CD4-positive, alpha-beta T cell (primary cell): ENCODE measurements at regions not wholly inside any gene's neighbourhood (a gene's known extent, or its start where the extent isn't known, plus 50 kb on each side); places are given as distances from the start of the nearest gene placed in this dataset.

ENCODE experiments used
- ATAC-seq: fragments of 200-7000 bp; cut with Tn5 transposase; one replicate; pipeline ENCODE4 v1.10.0; 2022; ENCODE audit warnings: mild to moderate bottlenecking; ENCODE audit not compliant: poor library complexity
- CTCF ChIA-PET: fragments of 350-600 bp; sonication (Branson Sonifier 250); formaldehyde crosslinking; loops from one replicate; lab custom pipeline; 2021; ENCODE audit warnings: antibody characterized with exemption, inconsistent platforms; lab: Charles Lee
- POLR2A ChIA-PET: fragments of 350-600 bp; sonication (Branson Sonifier 250); formaldehyde crosslinking; loops from one replicate; lab custom pipeline; 2021; ENCODE audit warnings: antibody characterized with exemption, inconsistent platforms; lab: Charles Lee
- DNase-seq, 14 experiments: peaks; one replicate each; pipeline ENCODE4 v3.0.0-alpha.2; 2013 to 2020; ENCODE audit warnings: mixed read lengths in 2 of 14
- H3K27ac ChIP-seq, 2 donors: one replicate each; pipeline versions ENCODE4 v1.5.1 to v1.7.0; 2013; ENCODE audit warnings: low read length in 2 of 2, low read depth in 1 of 2, mild to moderate bottlenecking in 1 of 2
- H3K27me3 ChIP-seq, 2 experiments: 1 replicate in 1 of 2; 2 replicates in 1 of 2; pipeline versions ENCODE4 v1.6.1 to v1.7.0; 2013; ENCODE audit warnings: low read length in 2 of 2, control low read depth in 1 of 2, mild to moderate bottlenecking in 1 of 2, moderate library complexity in 1 of 2; ENCODE audit not compliant: insufficient read depth in 2 of 2, control insufficient read depth in 1 of 2
- H3K36me3 ChIP-seq: one replicate; pipeline ENCODE4 v1.6.1; 2013; ENCODE audit warnings: low read length, control low read depth; ENCODE audit not compliant: insufficient read depth
- H3K4me1 ChIP-seq: one replicate; pipeline ENCODE4 v1.6.1; 2013; ENCODE audit warnings: low read length, control low read depth; ENCODE audit not compliant: insufficient read depth
- H3K4me3 ChIP-seq: one replicate; pipeline ENCODE4 v1.5.1; 2013; ENCODE audit warnings: mild to moderate bottlenecking, low read length, moderate library complexity
- H3K9me3 ChIP-seq, 2 experiments: 1 replicate in 1 of 2; 2 replicates in 1 of 2; pipeline versions ENCODE4 v1.6.1 to v1.7.0; 2013; ENCODE audit warnings: low read length in 2 of 2, mild to moderate bottlenecking in 2 of 2, control low read depth in 1 of 2, moderate library complexity in 1 of 2; ENCODE audit not compliant: control insufficient read depth in 1 of 2, insufficient read depth in 1 of 2
- H3K27ac Mint-ChIP-seq: one replicate; pipeline ENCODE4 v1.8.0; 2020; ENCODE audit warnings: mixed read lengths
- H3K27me3 Mint-ChIP-seq: one replicate; pipeline ENCODE4 v1.8.0; 2021; ENCODE audit warnings: mixed read lengths
- H3K36me3 Mint-ChIP-seq: one replicate; pipeline ENCODE4 v1.8.0; 2021; ENCODE audit warnings: low read depth, mixed read lengths
- H3K4me1 Mint-ChIP-seq: one replicate; pipeline ENCODE4 v1.8.0; 2021; ENCODE audit warnings: low read depth, mixed read lengths
- H3K4me3 Mint-ChIP-seq: one replicate; pipeline ENCODE4 v1.8.0; 2020; ENCODE audit warnings: mild to moderate bottlenecking, mixed read lengths
- H3K9me3 Mint-ChIP-seq: one replicate; pipeline ENCODE4 v1.8.0; 2020; ENCODE audit warnings: mixed read lengths
- CTCF ChIP-seq: fragments of 200-600 bp; IDR thresholded peaks from one replicate; pipeline ENCODE4 v1.8.0; 2022; ENCODE audit warnings: antibody characterized with exemption, mild to moderate bottlenecking
- intact Hi-C, 2 experiments: fragments of 100-400 bp; cut with DNase I in 1 of 2; cut with micrococcal nuclease in 1 of 2; formaldehyde crosslinking; loops; one replicate each; pipeline versions ENCODE4 v1.15.1 to v1.9.0; 2023 to 2025; cut with DNase I, micrococcal nuclease

DNA sequence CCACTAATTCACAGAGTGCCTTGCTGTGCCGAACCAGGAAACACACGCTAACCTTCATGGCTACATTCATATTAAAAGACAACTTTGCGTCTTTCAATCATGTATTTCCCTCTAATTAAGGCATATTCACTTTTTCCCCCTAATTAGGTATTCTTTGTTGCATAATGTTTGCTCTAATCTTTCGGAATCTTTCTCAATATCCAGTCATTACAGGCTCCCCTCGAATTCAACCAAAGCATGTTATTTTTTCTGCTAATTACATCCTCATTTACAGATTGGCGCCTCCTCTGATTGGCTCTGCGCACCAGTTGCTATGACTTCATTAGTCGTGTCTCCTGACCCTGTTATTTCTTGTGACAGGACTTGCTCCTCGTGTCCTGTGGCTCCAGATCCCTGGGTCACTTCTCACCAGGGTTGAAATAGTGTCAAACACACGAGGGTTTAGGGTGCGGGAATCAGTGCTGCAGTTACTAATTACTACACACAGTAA, 226.7 kb upstream of the TSHZ3 start:
- Mint-ChIP-seq H3K27ac (no peak overlapping the region), H3K9me3 (no peaks in the 10 kb centered on the region), H3K4me3 (no peak overlapping the region), H3K36me3 (no peaks in the 10 kb centered on the region), H3K4me1 (no peaks in the 10 kb centered on the region), H3K27me3 (no peaks in the 10 kb centered on the region)
- Histone ChIP-seq H3K27ac (no peak overlapping the region), H3K4me3 (no peak overlapping the region), H3K27me3 (peaks cover 3 to 4% of the 10 kb centered on the region in 2 experiments), H3K9me3 (no peaks in the 10 kb centered on the region), H3K4me1 (no peaks in the 10 kb centered on the region), H3K36me3 (no peaks in the 10 kb centered on the region)
- DNase-seq = no peak
- POLR2A ChIA-PET = no interaction called here
- CTCF ChIA-PET = no interaction called here
- TF ChIP-seq CTCF = no peak
- no peak for ATAC-seq
- intact Hi-C loops = no loop called here

DNA sequence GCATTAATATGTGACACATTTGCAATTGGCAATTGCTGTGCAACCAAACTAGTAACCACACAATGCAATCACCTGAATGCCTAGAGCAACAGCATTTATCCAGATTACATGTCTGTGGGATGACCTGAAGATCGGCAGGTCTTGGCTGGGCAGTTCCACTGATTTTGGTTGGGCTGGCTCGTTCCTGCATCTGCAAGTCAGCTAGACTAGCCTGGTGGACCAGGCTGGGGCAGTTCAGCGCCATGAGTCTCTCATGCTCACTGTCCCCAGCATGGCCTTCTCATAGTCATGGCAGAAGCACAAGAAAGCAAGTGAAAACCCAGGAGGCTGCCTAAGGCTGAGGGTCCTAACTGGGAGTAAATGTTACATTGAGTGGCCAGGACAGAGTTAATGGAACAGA, 229.1 kb upstream of the TSHZ3 start:
- ChIA-PET CTCF (no interaction called here), POLR2A (no interaction called here)
- Histone ChIP-seq H3K27ac (no peak overlapping the region), H3K36me3 (no peaks in the 10 kb centered on the region), H3K4me3 (no peak overlapping the region), H3K27me3 (peaks cover 0 to 3% of the 10 kb centered on the region in 2 experiments), H3K4me1 (no peaks in the 10 kb centered on the region), H3K9me3 (peaks cover 0 to 3% of the 10 kb centered on the region in 2 experiments)
- Mint-ChIP-seq H3K27ac (no peak overlapping the region), H3K9me3 (no peaks in the 10 kb centered on the region), H3K4me1 (no peaks in the 10 kb centered on the region), H3K36me3 (no peaks in the 10 kb centered on the region), H3K4me3 (no peak overlapping the region), H3K27me3 (no peaks in the 10 kb centered on the region)
- intact Hi-C loops = no loop called here
- DNase-seq (no peak), ATAC-seq (no peak)
- TF ChIP-seq CTCF = no peak

DNA sequence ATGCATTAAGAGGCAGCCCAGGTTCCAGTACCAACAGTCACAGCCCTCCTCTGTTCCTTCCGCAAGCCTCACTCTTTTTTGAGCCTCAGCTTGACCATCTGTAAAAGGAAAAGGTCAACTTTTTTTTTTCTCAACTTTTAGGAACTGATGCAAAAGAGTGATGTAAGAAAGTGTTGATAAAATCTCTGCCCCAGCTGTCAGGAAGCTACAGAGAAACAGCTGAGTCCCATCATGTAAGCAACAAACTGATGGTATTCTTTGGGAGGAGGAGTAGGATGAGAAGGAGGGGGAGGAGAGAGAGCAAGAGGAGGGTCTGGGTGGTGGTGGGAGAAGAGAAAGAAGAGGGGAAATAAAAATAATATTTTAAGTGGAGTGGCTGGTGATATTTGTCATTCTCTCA, 233.9 kb upstream of the TSHZ3 start:
- H3K27ac Mint-ChIP-seq = no peak overlapping the region
- H3K9me3 ChIP-seq = peaks cover 0 to 3% of the 10 kb centered on the region in 2 experiments
- no peaks in the 10 kb centered on the region for H3K27me3 ChIP-seq
- no peaks in the 10 kb centered on the region for H3K9me3 Mint-ChIP-seq
- ATAC-seq = no peak
- H3K4me1 Mint-ChIP-seq = no peaks in the 10 kb centered on the region
- ChIA-PET POLR2A (no interaction called here), CTCF (no interaction called here)
- no peak overlapping the region for H3K4me3 Mint-ChIP-seq
- intact Hi-C loops = no loop called here
- H3K36me3 Mint-ChIP-seq = no peaks in the 10 kb centered on the region
- TF ChIP-seq CTCF = no peak
- H3K36me3 ChIP-seq = no peaks in the 10 kb centered on the region
- no peak overlapping the region for H3K27ac ChIP-seq
- H3K4me1 ChIP-seq = no peaks in the 10 kb centered on the region
- no peak for DNase-seq
- no peaks in the 10 kb centered on the region for H3K27me3 Mint-ChIP-seq
- no peak overlapping the region for H3K4me3 ChIP-seq
